ENCODE measurements at regions not wholly inside any gene's neighbourhood (a gene's known extent, or its start where the extent isn't known, plus 50 kb on each side); places are given as distances from the start of the nearest gene placed in this dataset.

- no peak for TF ChIP-seq ARID4B (CRISPR knock-in tag; IDR thresholded peaks at IDR 0.05; ENCODE audit: borderline replicate concordance)
- no peak for TF ChIP-seq ZNF219 (CRISPR knock-in tag; IDR thresholded peaks at IDR 0.05; ENCODE audit: borderline replicate concordance)
Observed at GRCh38 chr1:87518794-87519193, 190.1 kb downstream of the LMO4 start (continued).

- no peaks in the 10 kb centered on the region for H3K36me3 Mint-ChIP-seq
- no peaks in the 10 kb centered on the region for H3K4me1 Mint-ChIP-seq
- ChIA-PET CTCF (no interaction called here), POLR2A (no interaction called here)
- ATAC-seq (no peak), DNase-seq (ENCODE audit: low spot score) (no peak)
- H3K27ac Mint-ChIP-seq, result no peak overlapping the region
- H3K27me3 Mint-ChIP-seq (ENCODE audit: low read depth), result no peaks in the 10 kb centered on the region
- H3K4me3 Mint-ChIP-seq, result no peak overlapping the region
- TF ChIP-seq NFE2L1 (CRISPR knock-in tag; IDR thresholded peaks at IDR 0.05) (no peak), ZNF425 (CRISPR knock-in tag; conservative IDR thresholded peaks at IDR 0.05) (no peak), RORB (CRISPR knock-in tag; IDR thresholded peaks at IDR 0.05) (no peak), MYBL2 (CRISPR knock-in tag; IDR thresholded peaks at IDR 0.05) (no peak), JAZF1 (CRISPR knock-in tag; IDR thresholded peaks at IDR 0.05) (no peak), E2F5 (CRISPR knock-in tag; IDR thresholded peaks at IDR 0.05) (no peak), NR1H2 (CRISPR knock-in tag; IDR thresholded peaks at IDR 0.05) (no peak), ZNF138 (CRISPR knock-in tag; conservative IDR thresholded peaks at IDR 0.05) (no peak), TCF7 (CRISPR knock-in tag; IDR thresholded peaks at IDR 0.05; ENCODE audit: low read depth) (no peak), ZNF396 (CRISPR knock-in tag; IDR thresholded peaks at IDR 0.05; ENCODE audit: borderline replicate concordance) (no peak), USF1 (CRISPR knock-in tag; IDR thresholded peaks at IDR 0.05) (no peak), NFATC4 (CRISPR knock-in tag; IDR thresholded peaks at IDR 0.05) (no peak)
- TF ChIP-seq, protein P1, sequence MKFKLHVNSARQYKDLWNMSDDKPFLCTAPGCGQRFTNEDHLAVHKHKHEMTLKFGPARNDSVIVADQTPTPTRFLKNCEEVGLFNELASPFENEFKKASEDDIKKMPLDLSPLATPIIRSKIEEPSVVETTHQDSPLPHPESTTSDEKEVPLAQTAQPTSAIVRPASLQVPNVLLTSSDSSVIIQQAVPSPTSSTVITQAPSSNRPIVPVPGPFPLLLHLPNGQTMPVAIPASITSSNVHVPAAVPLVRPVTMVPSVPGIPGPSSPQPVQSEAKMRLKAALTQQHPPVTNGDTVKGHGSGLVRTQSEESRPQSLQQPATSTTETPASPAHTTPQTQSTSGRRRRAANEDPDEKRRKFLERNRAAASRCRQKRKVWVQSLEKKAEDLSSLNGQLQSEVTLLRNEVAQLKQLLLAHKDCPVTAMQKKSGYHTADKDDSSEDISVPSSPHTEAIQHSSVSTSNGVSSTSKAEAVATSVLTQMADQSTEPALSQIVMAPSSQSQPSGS (CRISPR knock-in tag; IDR thresholded peaks at IDR 0.05; ENCODE audit: borderline replicate concordance, low read depth), result no peak
- TF ChIP-seq, protein P2, sequence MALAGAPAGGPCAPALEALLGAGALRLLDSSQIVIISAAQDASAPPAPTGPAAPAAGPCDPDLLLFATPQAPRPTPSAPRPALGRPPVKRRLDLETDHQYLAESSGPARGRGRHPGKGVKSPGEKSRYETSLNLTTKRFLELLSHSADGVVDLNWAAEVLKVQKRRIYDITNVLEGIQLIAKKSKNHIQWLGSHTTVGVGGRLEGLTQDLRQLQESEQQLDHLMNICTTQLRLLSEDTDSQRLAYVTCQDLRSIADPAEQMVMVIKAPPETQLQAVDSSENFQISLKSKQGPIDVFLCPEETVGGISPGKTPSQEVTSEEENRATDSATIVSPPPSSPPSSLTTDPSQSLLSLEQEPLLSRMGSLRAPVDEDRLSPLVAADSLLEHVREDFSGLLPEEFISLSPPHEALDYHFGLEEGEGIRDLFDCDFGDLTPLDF (CRISPR knock-in tag; IDR thresholded peaks at IDR 0.05), result no peak
- TF ChIP-seq, protein P3, sequence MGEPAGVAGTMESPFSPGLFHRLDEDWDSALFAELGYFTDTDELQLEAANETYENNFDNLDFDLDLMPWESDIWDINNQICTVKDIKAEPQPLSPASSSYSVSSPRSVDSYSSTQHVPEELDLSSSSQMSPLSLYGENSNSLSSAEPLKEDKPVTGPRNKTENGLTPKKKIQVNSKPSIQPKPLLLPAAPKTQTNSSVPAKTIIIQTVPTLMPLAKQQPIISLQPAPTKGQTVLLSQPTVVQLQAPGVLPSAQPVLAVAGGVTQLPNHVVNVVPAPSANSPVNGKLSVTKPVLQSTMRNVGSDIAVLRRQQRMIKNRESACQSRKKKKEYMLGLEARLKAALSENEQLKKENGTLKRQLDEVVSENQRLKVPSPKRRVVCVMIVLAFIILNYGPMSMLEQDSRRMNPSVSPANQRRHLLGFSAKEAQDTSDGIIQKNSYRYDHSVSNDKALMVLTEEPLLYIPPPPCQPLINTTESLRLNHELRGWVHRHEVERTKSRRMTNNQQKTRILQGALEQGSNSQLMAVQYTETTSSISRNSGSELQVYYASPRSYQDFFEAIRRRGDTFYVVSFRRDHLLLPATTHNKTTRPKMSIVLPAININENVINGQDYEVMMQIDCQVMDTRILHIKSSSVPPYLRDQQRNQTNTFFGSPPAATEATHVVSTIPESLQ (CRISPR knock-in tag; IDR thresholded peaks at IDR 0.05), result no peak
- H3K9me3 Mint-ChIP-seq, result peaks cover 12% of the 10 kb centered on the region
Observed at GRCh38 chr1:87521452-87521851, 192.8 kb downstream of the LMO4 start.
